NK-92 treated with Interleukin-12 subunit alpha and Interleukin-12 subunit beta, amount 100 ng/mL, for 24 hours (cell line): ENCODE measurements at regions not wholly inside any gene's neighbourhood (a gene's known extent, or its start where the extent isn't known, plus 50 kb on each side); places are given as distances from the start of the nearest gene placed in this dataset.
A peak's percentile ranks its signal among the peaks of the same experiment; 100 is the strongest.
"Not testable (repeated sequence)": the region's sequence is repeated elsewhere in the genome, so short reads cannot be mapped to it uniquely, and the experiment has no call there.

ENCODE experiments used
- DNase-seq: peaks from one replicate; lab custom pipeline; 2025; lab: John Stamatoyannopoulos, UW

GRCh38 chr7:32762925-32763293 is 128.7 kb downstream of the KBTBD2 start:
- DNase-seq: no peak

GRCh38 chr7:32762206-32762924 is 129.2 kb downstream of the KBTBD2 start:
- not testable (repeated sequence) for DNase-seq

GRCh38 chr7:32761451-32762205 is 129.9 kb downstream of the KBTBD2 start:
- DNase-seq: no peak

DNA sequence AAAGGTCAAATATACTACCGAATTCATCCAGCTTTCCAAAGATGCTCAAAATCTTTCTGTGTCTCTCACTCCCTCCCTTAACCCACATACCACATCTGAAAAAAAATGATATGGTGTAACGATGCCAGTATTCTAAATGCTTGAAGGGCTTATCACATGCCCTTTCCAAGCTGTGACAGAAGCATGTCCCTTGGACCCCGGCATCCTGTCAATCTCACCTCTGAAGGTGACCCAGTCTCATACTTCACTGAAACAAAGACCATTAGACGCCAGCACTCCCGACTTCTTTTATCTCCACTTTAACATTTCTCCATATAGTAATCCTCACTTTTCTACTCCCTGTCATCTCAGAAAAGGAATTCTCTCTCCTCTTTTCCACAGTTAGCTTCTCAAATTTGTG is 130.8 kb downstream of the KBTBD2 start:
- not testable (repeated sequence) for DNase-seq

DNA sequence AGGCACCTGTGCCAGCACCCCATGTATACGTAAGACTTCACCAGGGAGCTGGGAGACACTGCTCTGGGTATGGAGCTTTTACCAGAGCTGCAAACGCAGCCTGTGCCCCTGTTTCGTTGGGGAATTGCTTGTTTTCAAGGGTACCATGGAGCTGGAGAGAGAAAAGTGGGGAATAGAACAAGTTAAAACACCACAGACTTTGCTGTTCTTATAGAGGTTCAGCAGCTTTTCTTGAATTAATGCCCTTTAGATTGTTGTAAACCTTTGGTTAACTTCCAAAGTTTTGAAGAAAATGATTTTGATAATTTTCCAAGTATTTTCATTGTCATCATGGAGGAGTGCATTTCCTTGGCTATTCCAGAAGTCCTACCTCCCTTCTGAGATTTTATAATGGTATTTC is 131.7 kb downstream of the KBTBD2 start:
- not testable (repeated sequence) for DNase-seq

DNA sequence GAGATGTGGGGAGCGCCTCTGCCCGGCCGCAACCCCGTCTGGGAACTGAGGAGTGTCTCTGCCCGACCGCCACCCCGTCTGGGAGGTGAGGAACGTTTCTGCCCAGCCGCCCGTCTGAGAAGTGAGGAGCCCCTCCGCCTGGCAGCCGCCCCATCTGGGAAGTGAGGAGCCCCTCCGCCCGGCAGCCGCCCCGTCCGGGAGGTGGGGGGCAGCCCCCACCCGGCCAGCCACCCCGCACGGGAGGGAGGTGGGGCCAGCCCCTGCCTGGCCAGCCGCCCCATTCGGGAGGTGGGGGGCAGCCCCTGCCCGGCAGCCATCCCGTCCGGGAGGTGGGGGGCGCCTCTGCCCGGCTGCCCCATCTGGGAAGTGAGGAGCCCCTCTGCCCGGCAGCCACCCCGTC is 137.7 kb downstream of the KBTBD2 start:
- not testable (repeated sequence) for DNase-seq

- DNase-seq: not testable (repeated sequence)
Observed at GRCh38 chr7:32748337-32748736, 143.2 kb downstream of the KBTBD2 start.

DNA sequence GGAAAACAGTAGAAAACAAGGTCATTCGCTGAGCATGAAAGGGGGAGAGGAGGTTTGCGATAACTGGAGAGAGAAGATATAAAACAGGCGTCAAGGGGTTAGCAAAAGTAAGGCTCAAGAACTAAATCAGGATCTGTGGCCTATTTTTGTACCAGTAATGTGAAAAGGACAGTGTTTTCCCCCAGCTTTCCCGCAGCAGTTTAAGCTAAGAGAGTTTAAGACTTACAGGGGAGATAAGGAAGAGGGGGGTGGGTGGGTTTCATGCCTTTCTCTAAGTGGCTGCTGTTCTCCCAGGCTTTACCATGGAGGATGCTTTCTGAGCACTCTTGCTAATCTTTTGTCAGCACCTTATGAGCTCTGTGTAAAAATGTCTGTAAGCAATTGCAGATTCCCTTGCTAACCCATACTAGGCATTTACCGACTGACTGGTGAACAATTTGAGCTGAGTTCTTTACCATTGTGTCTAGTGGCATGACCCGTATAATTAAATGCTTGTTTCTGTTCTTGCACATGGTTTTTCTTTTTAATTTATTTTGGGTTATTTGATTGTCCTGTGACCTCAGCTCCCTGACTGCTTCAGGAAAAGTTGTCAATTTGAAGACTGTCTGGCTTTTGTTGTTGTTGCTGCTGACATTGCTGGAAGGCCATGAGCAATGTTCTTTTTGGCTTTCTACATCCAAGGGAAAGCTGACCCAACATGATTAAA is 144.0 kb downstream of the KBTBD2 start:
- DNase-seq: not testable (repeated sequence)

- not testable (repeated sequence) for DNase-seq
Observed at GRCh38 chr7:32741853-32742476, 149.6 kb downstream of the KBTBD2 start.

GRCh38 chr7:32739749-32740148 is 151.8 kb downstream of the KBTBD2 start:
- DNase-seq: not testable (repeated sequence)

- DNase-seq: not testable (repeated sequence)
Observed at GRCh38 chr7:32738390-32738789, 153.2 kb downstream of the KBTBD2 start.

- DNase-seq: not testable (repeated sequence)
Observed at GRCh38 chr7:32732767-32733166, 158.8 kb downstream of the KBTBD2 start.

- DNase-seq: not testable (repeated sequence)
Observed at GRCh38 chr7:32729335-32729675, 162.3 kb downstream of the KBTBD2 start.

DNA sequence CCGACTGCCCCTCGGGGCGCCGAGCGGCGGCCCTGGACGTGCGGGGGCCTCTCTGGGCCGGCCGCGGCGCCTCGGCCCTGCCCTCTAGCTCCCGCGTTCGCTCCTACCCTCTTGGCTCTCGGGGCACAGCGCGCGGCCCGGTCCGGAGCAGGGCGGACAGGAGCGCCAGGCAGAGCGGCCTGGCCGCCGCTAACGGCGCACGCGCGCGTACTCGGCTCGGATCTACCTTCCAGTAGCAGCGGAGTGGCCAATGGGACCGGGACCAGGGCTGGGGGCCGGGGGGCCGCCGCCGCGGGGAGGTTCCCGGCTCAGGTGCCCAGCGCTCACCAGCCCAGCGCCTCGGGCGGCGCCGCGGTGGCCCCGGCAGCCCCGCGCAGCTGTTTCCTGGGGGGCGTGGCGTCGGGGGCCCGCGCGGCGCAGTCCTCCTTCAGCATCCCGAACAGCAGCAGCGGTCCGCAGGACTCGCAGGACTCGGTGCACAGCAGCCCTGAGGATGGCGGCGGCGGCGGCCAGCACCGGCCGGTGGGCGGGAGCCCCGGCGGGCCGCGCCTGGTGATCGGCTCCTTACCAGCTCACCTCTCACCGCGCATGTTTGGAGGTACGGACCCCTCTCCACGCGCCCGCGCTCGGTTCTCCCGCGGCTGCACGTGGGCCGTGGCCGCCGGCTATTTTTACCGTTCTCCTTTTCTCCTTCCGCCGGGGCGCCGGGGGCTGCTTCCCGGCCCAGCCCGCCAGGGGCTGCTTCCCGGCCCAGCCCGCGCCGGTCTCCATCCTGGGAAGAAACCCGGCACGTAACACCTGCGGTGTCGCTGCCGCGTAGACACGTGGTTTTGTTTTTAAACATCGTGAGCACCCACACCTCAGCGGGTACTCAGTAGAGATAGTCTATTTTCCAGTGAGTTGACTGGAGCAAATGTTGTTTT is 162.9 kb downstream of the KBTBD2 start:
- DNase-seq: not testable (repeated sequence)

DNA sequence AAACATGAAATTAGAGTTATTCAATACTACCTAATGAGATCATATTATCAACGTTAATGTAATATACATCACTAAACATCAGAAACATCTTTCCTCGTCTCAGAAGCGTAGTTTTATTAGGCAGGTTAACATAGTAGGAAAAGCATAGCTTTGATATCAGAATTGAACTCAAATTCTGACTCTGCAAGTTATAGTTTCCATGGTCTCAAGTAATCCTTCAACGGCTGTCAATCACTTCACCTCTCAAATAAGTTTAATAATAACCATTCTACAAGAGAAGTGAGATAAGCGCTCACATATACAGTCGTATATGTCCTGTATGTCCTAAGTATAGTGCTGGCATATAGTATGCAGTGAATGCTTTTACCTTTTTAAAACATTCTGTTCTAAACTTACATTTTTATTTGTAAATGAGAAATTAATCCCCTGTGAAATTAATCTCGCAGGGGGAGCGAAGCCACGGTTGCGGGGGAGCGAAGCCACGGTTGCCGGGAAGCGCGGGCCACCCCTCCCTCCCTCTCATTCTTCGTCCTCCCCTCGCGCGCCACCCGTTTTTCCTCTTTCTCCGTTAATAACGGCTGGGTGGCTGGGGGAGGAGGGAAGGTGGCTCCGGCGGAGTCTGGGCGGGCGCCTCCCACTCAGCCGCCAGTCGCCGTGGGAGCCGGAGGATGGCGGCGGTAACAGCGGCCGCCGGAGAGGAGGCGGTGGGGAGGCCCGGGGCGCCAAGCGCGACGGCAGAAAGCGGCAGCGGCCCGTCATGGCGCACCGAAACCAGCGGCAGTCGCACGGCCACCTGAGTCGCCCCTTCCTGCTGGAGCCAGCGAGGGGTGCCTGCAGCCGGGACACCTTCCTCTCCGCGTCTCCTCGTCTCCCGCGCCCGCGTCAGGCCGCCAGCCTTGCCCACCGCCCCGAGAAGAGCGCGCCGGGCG is 163.8 kb downstream of the KBTBD2 start:
- not testable (repeated sequence) for DNase-seq

DNA sequence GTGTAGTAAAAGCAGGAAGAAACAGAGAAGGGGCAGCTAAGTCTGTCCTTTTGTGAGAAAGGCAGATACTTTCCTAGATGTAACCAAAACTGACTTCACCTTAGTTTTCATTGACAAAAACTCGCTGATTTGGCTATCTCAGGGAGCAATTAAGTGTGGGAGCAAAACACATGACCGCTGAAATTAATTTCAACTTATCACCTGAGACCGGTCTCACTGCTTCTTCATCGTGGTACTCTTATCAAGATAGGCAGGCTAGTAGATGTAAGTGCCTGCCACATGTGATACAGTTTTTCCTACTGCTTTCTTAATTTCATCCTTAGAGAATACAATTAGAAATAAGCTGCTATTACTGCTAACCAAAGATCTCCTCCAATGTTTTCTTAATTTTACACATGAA is 168.7 kb downstream of the KBTBD2 start:
- DNase-seq: not testable (repeated sequence)

GRCh38 chr7:32694182-32694581 is 197.4 kb downstream of the KBTBD2 start:
- no peak for DNase-seq

GRCh38 chr7:32691965-32692815 is 196.9 kb downstream of the AVL9 start:
- peak; percentile 3 for DNase-seq

DNA sequence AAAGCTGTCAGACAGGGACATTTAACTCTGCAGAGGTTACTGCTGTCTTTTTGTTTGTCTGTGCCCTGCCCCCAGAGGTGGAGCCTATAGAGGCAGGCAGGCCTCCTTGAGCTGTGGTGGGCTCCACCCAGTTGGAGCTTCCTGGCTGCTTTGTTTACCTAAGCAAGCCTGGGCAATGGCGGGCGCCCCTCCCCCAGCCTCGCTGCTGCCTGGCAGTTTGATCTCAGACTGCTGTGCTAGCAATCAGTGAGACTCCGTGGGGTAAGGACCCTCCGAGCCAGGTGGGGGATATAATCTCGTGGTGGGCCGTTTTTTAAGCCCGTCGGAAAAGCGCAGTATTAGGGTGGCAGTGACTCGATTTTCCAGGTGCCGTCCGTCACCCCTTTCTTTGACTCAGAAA is 192.8 kb downstream of the AVL9 start:
- not testable (repeated sequence) for DNase-seq
